Ishikawa (cell line): ENCODE measurements at regions not wholly inside any gene's neighbourhood (a gene's known extent, or its start where the extent isn't known, plus 50 kb on each side); places are given as distances from the start of the nearest gene placed in this dataset.

Experiments used
- CEBPB ChIP-seq: IDR thresholded peaks from 2 replicates; pipeline ENCODE4 v1.6.1; 2012
- EP300 ChIP-seq: IDR thresholded peaks from 2 replicates; pipeline ENCODE4 v1.6.1; 2012; ENCODE audit warnings: borderline replicate concordance
- REST ChIP-seq: IDR thresholded peaks from 2 replicates; pipeline ENCODE4 v1.6.1; 2012; ENCODE audit warnings: low read depth, mild to moderate bottlenecking

DNA sequence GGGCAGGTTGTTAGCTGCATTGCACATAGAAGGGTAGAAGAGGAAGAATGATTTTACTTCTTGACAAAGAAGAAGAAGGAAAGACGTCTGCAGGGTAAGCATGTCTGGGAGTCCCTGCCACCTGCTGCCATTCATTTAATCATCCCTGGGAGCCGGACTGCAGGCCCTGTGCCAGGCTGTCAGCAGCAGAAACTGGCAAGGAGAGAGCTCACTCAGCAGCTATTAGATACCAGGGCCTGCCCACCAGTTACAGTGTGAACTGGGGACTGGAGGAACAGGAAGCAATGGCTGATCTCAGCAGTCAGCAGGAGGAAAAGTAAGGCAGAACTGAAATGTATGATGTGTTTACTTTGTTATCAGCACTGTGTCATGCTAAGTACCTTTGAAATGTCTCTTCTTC lies 75.7 kb upstream of the C1orf87 start:
- TF ChIP-seq REST (no peak), EP300 (no peak), CEBPB (no peak)
